ENCODE measurements at regions not wholly inside any gene's neighbourhood (a gene's known extent, or its start where the extent isn't known, plus 50 kb on each side); places are given as distances from the start of the nearest gene placed in this dataset.

DNA sequence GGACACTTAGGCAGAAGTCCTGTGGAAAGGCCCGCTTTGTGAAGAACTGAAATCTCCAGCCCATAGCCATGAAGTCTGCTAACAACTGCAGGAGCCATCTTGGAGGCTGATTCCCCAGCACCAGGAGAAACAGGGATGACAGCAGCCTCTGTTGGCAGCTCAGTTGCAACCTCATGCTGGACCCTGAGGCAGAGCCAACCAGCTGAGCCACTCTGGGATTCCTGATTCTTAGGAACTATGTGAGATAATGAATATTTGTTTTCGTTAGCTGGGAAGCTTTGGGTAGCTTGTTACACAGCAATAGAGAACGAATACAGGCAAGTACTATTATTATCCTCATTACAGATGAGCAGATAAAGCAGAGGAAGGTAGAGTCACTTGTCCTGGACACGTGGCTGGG is 210.5 kb upstream of the ANKH start:
- FAIRE-seq (no peak), ATAC-seq (no peak), DNase-seq (ENCODE audit: extremely low read depth in 1 of 4, low spot score in 3 of 4) (no peak)
- Histone ChIP-seq H3K9me3 (replicated peaks; ENCODE audit: control insufficient read depth, insufficient read depth, low read depth, low read length) (no peaks in the 10 kb centered on the region), H3K27ac (ENCODE audit: extremely low read depth, low read depth, low read length) (no peak overlapping the region), H4K20me1 (replicated peaks; ENCODE audit: control insufficient read depth, insufficient read depth, low read length) (no peaks in the 10 kb centered on the region), H3K27me3 (ENCODE audit: control insufficient read depth in 2 of 2, insufficient read depth in 2 of 2, low read length in 2 of 2) (no peaks in the 10 kb centered on the region), H3K36me3 (ENCODE audit: control insufficient read depth, insufficient read depth, low read length) (no peaks in the 10 kb centered on the region), H3K9ac (ENCODE audit: insufficient read depth in 1 of 2, low read depth in 2 of 2, low read length in 2 of 2) (no peak overlapping the region), H3K4me2 (ENCODE audit: insufficient read depth, low read length) (no peak overlapping the region), H3K9me1 (ENCODE audit: control insufficient read depth, insufficient read depth, low read length) (no peaks in the 10 kb centered on the region), H3K79me2 (ENCODE audit: control insufficient read depth, insufficient read depth, low read length) (no peaks in the 10 kb centered on the region), H2AFZ (ENCODE audit: low read depth, low read length) (no peak overlapping the region), H3K4me3 (no peak overlapping the region), H3K4me1 (replicated peaks in 1 of 2; ENCODE audit: control insufficient read depth in 2 of 2, insufficient read depth in 2 of 2, low read length in 2 of 2) (no peaks in the 10 kb centered on the region)
- ChIA-PET POLR2A (interaction anchor here (0.5 kb wide), 1 partner anchor 419 kb away, joined by 4 read pairs; no protein-coding TSS in a partner anchor), CTCF (ENCODE audit: low intra/inter-chr PET ratio) (no interaction called here)
- TF ChIP-seq MED1 (CRISPR knock-in tag; IDR thresholded peaks at IDR 0.05; ENCODE audit: borderline replicate concordance) (no peak), NCOA6 (IDR thresholded peaks at IDR 0.05) (no peak), ZC3H8 (IDR thresholded peaks at IDR 0.05) (no peak), MTA3 (IDR thresholded peaks at IDR 0.05; ENCODE audit: borderline replicate concordance) (no peak)
- in situ Hi-C loops (cut with MboI) (no loop called here), intact Hi-C loops (cut with micrococcal nuclease) (no loop called here)
- BruUV-seq (replicated peaks) = no TSS peak
- WGBS (ENCODE audit: insufficient coverage, low coverage, missing lambda C conversion rate) = 2% methylated on average over 3 of the region's 4 CpGs

DNA sequence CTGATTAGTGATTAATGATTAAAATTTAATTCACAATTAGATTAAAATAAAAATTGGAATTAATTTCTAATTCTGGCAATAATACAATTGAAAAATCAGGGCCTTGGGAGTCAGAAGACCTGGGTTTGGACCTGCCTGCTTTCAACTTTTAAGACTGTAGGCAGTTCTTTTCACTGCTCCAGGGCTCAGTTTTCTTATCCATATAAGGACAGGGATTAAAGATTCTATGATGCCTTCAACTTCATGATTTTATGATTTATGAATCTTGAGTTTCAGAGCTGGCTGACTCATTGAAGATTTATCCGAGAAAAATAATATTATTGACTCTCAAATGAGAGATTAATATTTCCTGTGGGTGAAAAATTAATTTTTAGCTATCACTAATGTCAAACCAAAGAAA is 208.6 kb upstream of the ANKH start:
- ATAC-seq (no peak), FAIRE-seq (no peak), DNase-seq (ENCODE audit: extremely low read depth in 1 of 4, low spot score in 3 of 4) (no peak)
- POLR2A ChIA-PET = interaction anchor here (1.1 kb wide), 1 partner anchor 10 kb away, joined by 3 read pairs; no protein-coding TSS in a partner anchor
- Histone ChIP-seq H2AFZ (ENCODE audit: low read depth, low read length) (no peak overlapping the region), H3K9me3 (replicated peaks; ENCODE audit: control insufficient read depth, insufficient read depth, low read depth, low read length) (no peaks in the 10 kb centered on the region), H4K20me1 (replicated peaks; ENCODE audit: control insufficient read depth, insufficient read depth, low read length) (no peaks in the 10 kb centered on the region), H3K27me3 (ENCODE audit: control insufficient read depth in 2 of 2, insufficient read depth in 2 of 2, low read length in 2 of 2) (no peaks in the 10 kb centered on the region), H3K9me1 (ENCODE audit: control insufficient read depth, insufficient read depth, low read length) (no peaks in the 10 kb centered on the region), H3K36me3 (ENCODE audit: control insufficient read depth, insufficient read depth, low read length) (no peaks in the 10 kb centered on the region), H3K4me3 (no peak overlapping the region), H3K9ac (ENCODE audit: insufficient read depth in 1 of 2, low read depth in 2 of 2, low read length in 2 of 2) (no peak overlapping the region), H3K27ac (ENCODE audit: extremely low read depth, low read depth, low read length) (no peak overlapping the region), H3K79me2 (ENCODE audit: control insufficient read depth, insufficient read depth, low read length) (no peaks in the 10 kb centered on the region), H3K4me1 (replicated peaks in 1 of 2; ENCODE audit: control insufficient read depth in 2 of 2, insufficient read depth in 2 of 2, low read length in 2 of 2) (no peaks in the 10 kb centered on the region), H3K4me2 (ENCODE audit: insufficient read depth, low read length) (no peak overlapping the region)
- intact Hi-C loops (cut with micrococcal nuclease) = no loop called here
- CTCF ChIA-PET (ENCODE audit: low intra/inter-chr PET ratio) = no interaction called here
- 0% methylated on average over 1 of the region's 1 CpG for WGBS (ENCODE audit: insufficient coverage, low coverage, missing lambda C conversion rate)
- no peak for TF ChIP-seq ZC3H8 (IDR thresholded peaks at IDR 0.05)
- TF ChIP-seq KDM4B (IDR thresholded peaks at IDR 0.05; ENCODE audit: borderline replicate concordance in 2 of 2, low read depth in 1 of 2) = no peak
- no peak for TF ChIP-seq FUS (optimal IDR thresholded peaks at IDR 0.05; ENCODE audit: low read depth, low read length)
- TF ChIP-seq DNMT1 (IDR thresholded peaks at IDR 0.05) = no peak
- no peak for TF ChIP-seq CHD1 (IDR thresholded peaks at IDR 0.05; ENCODE audit: low read length)
- no peak for TF ChIP-seq TCF7L2 (IDR thresholded peaks at IDR 0.05; ENCODE audit: low read depth, low read length)
- TF ChIP-seq ZNF764 (CRISPR knock-in tag; IDR thresholded peaks at IDR 0.05; ENCODE audit: low read depth) = no peak
- no peak for TF ChIP-seq ZFP1 (CRISPR knock-in tag; IDR thresholded peaks at IDR 0.05)
- TF ChIP-seq, protein P1, sequence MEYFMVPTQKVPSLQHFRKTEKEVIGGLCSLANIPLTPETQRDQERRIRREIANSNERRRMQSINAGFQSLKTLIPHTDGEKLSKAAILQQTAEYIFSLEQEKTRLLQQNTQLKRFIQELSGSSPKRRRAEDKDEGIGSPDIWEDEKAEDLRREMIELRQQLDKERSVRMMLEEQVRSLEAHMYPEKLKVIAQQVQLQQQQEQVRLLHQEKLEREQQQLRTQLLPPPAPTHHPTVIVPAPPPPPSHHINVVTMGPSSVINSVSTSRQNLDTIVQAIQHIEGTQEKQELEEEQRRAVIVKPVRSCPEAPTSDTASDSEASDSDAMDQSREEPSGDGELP (CRISPR knock-in tag; IDR thresholded peaks at IDR 0.05; ENCODE audit: borderline replicate concordance) = no peak
- no peak for TF ChIP-seq CCNT2 (IDR thresholded peaks at IDR 0.05; ENCODE audit: borderline replicate concordance, extremely low read depth, insufficient read length, low read depth, low read length)
- no peak for TF ChIP-seq IRF2 (CRISPR knock-in tag; IDR thresholded peaks at IDR 0.05)
- no peak for TF ChIP-seq MECOM (CRISPR knock-in tag; IDR thresholded peaks at IDR 0.05)
- TF ChIP-seq ZNF75A (CRISPR knock-in tag; IDR thresholded peaks at IDR 0.05) = no peak
- in situ Hi-C loops (cut with MboI) = no loop called here
- BruUV-seq (replicated peaks) = no TSS peak

Measured in K562 (cell line).